ENCODE measurements at regions not wholly inside any gene's neighbourhood (a gene's known extent, or its start where the extent isn't known, plus 50 kb on each side); places are given as distances from the start of the nearest gene placed in this dataset.

- no peak for TF ChIP-seq POLR2AphosphoS5 (IDR thresholded peaks at IDR 0.05; ENCODE audit: low read depth, low read length)
- TF ChIP-seq CTCF (IDR thresholded peaks at IDR 0.05): no peak
- no peak for TF ChIP-seq REST (IDR thresholded peaks at IDR 0.05; ENCODE audit: insufficient read depth in 1 of 2, low read depth in 2 of 2, low read length in 1 of 2)
- no peak for TF ChIP-seq TCF7L2 (IDR thresholded peaks at IDR 0.05; ENCODE audit: low read depth, low read length)
Measured at GRCh38 chr3:170692720-170693119, 106.8 kb upstream of the SLC7A14 start.

All from Panc1 (cell line).